H9 (cell line): ENCODE measurements at regions not wholly inside any gene's neighbourhood (a gene's known extent, or its start where the extent isn't known, plus 50 kb on each side); places are given as distances from the start of the nearest gene placed in this dataset.

Source experiments
- DNase-seq: peaks from one replicate; pipeline ENCODE4 v3.0.0-alpha.2; 2017
- H2AFZ ChIP-seq: one replicate; pipeline ENCODE4 v1.6.1; 2013; ENCODE audit warnings: mild to moderate bottlenecking, low read length, control low read depth, moderate library complexity
- H2AK5ac ChIP-seq: 2 replicates; pipeline ENCODE4 v1.6.1; 2013; ENCODE audit warnings: low read length, control low read depth, mixed read lengths; ENCODE audit not compliant: insufficient read length
- H2BK120ac ChIP-seq: one replicate; pipeline ENCODE4 v1.6.1; 2013; ENCODE audit warnings: low read depth, mild to moderate bottlenecking, low read length, control low read depth, inconsistent platforms; ENCODE audit not compliant: poor library complexity, severe bottlenecking
- H2BK12ac ChIP-seq: 2 replicates; pipeline ENCODE4 v1.6.1; 2013; ENCODE audit warnings: low read length, control low read depth, mixed read lengths, low read depth; ENCODE audit not compliant: insufficient read length
- H2BK15ac ChIP-seq: 2 replicates; pipeline ENCODE4 v1.6.1; 2013; ENCODE audit warnings: low read depth, low read length, control low read depth
- H2BK20ac ChIP-seq: one replicate; pipeline ENCODE4 v1.6.1; 2013; ENCODE audit warnings: low read depth, mild to moderate bottlenecking, low read length, control low read depth, inconsistent platforms; ENCODE audit not compliant: poor library complexity, severe bottlenecking
- H2BK5ac ChIP-seq: 2 replicates; pipeline ENCODE4 v1.6.1; 2013; ENCODE audit warnings: low read length, control low read depth, mixed read lengths; ENCODE audit not compliant: insufficient read length
- H3K14ac ChIP-seq: 2 replicates; pipeline ENCODE4 v1.6.1; 2013; ENCODE audit warnings: low read length, control low read depth; ENCODE audit not compliant: insufficient read depth
- H3K18ac ChIP-seq: 2 replicates; pipeline ENCODE4 v1.6.1; 2013; ENCODE audit warnings: low read depth, mild to moderate bottlenecking, mixed read lengths, low read length, control low read depth; ENCODE audit not compliant: insufficient read length
- H3K23ac ChIP-seq: 2 replicates; pipeline ENCODE4 v1.6.1; 2013; ENCODE audit warnings: low read length, control low read depth, mixed read lengths, low read depth; ENCODE audit not compliant: insufficient read length
- H3K23me2 ChIP-seq: 2 replicates; pipeline ENCODE4 v1.6.1; 2013; ENCODE audit warnings: low read depth, mild to moderate bottlenecking, mixed read lengths, low read length, control low read depth; ENCODE audit not compliant: insufficient read length, poor library complexity, severe bottlenecking
- H3K27ac ChIP-seq: 2 replicates; pipeline ENCODE4 v1.5.1; 2013; ENCODE audit warnings: low read length, control low read depth, mixed read lengths, low read depth; ENCODE audit not compliant: insufficient read length
- H3K27me3 ChIP-seq: 2 replicates; pipeline ENCODE4 v1.6.1; 2013; ENCODE audit warnings: low read length, control low read depth, inconsistent platforms; ENCODE audit not compliant: insufficient read depth
- H3K4ac ChIP-seq: 2 replicates; pipeline ENCODE4 v1.6.1; 2013; ENCODE audit warnings: low read depth, mild to moderate bottlenecking, control low read depth, inconsistent platforms, low read length, moderate library complexity
- H3K4me1 ChIP-seq: 2 replicates; pipeline ENCODE4 v1.6.1; 2013; ENCODE audit warnings: low read length, control low read depth, inconsistent platforms; ENCODE audit not compliant: insufficient read depth
- H3K4me2 ChIP-seq: 2 replicates; pipeline ENCODE4 v1.6.1; 2013; ENCODE audit warnings: low read length, control low read depth, mixed read lengths; ENCODE audit not compliant: insufficient read length, insufficient read depth
- H3K56ac ChIP-seq: 2 replicates; pipeline ENCODE4 v1.6.1; 2013; ENCODE audit warnings: low read depth, mild to moderate bottlenecking, mixed read lengths, low read length, control low read depth; ENCODE audit not compliant: insufficient read length
- H3K79me1 ChIP-seq: 2 replicates; pipeline ENCODE4 v1.6.1; 2013; ENCODE audit warnings: low read depth, mild to moderate bottlenecking, moderate library complexity, low read length, control low read depth, inconsistent platforms; ENCODE audit not compliant: insufficient read depth, poor library complexity, severe bottlenecking
- H3K79me2 ChIP-seq: 2 replicates; pipeline ENCODE4 v1.6.1; 2013; ENCODE audit warnings: low read length, control low read depth, inconsistent platforms; ENCODE audit not compliant: insufficient read depth
- H3K9ac ChIP-seq: 2 replicates; pipeline ENCODE4 v1.6.1; 2013; ENCODE audit warnings: low read length, control low read depth, mixed read lengths; ENCODE audit not compliant: insufficient read length; ENCODE audit errors: extremely low read depth
- H3K9me3 ChIP-seq: one replicate; pipeline ENCODE4 v1.6.1; 2013; ENCODE audit warnings: low read depth, low read length, inconsistent platforms; ENCODE audit not compliant: control insufficient read depth
- H3T11ph ChIP-seq: one replicate; pipeline ENCODE4 v1.6.1; 2013; ENCODE audit warnings: mild to moderate bottlenecking, low read length, control low read depth, inconsistent platforms
- H4K20me1 ChIP-seq: one replicate; pipeline ENCODE4 v1.6.1; 2013; ENCODE audit not compliant: control insufficient read depth, insufficient read length, insufficient read depth
- H4K5ac ChIP-seq: 2 replicates; pipeline ENCODE4 v1.6.1; 2013; ENCODE audit warnings: low read depth, mild to moderate bottlenecking, mixed read lengths, low read length, control low read depth; ENCODE audit not compliant: insufficient read length
- H4K8ac ChIP-seq: replicated peaks from 2 replicates; pipeline ENCODE4 v1.6.1; 2013; ENCODE audit warnings: low read length, control low read depth, mixed read lengths, low read depth; ENCODE audit not compliant: insufficient read length
- H4K91ac ChIP-seq: 2 replicates; pipeline ENCODE4 v1.6.1; 2013; ENCODE audit warnings: low read depth, mild to moderate bottlenecking, moderate library complexity, mixed read lengths, low read length, control low read depth; ENCODE audit not compliant: insufficient read length
- H3K27ac Mint-ChIP-seq, 3 experiments: 2 replicates in 2 of 3; 3 replicates in 1 of 3; pipeline ENCODE4 v1.8.0; 2020 to 2021; ENCODE audit warnings: mixed read lengths in 3 of 3, mild to moderate bottlenecking in 1 of 3, moderate library complexity in 1 of 3
- H3K27me3 Mint-ChIP-seq: 2 replicates; pipeline ENCODE4 v1.8.0; 2021; ENCODE audit warnings: low read depth, mild to moderate bottlenecking, moderate library complexity, mixed read lengths
- H3K36me3 Mint-ChIP-seq, 3 experiments: 2 replicates in 2 of 3; 3 replicates in 1 of 3; pipeline ENCODE4 v1.8.0; 2020 to 2021; ENCODE audit warnings: low read depth in 3 of 3, mixed read lengths in 3 of 3; ENCODE audit not compliant: insufficient read depth in 1 of 3
- H3K4me1 Mint-ChIP-seq, 2 experiments: 2 replicates each; pipeline ENCODE4 v1.8.0; 2020; ENCODE audit warnings: mixed read lengths in 2 of 2
- H3K4me3 Mint-ChIP-seq, 2 experiments: 2 replicates in 1 of 2; 3 replicates in 1 of 2; pipeline ENCODE4 v1.8.0; 2020 to 2021; ENCODE audit warnings: mild to moderate bottlenecking in 2 of 2, mixed read lengths in 2 of 2, moderate library complexity in 1 of 2
- H3K9me3 Mint-ChIP-seq, 2 experiments: 2 replicates in 1 of 2; 3 replicates in 1 of 2; pipeline ENCODE4 v1.8.0; 2020; ENCODE audit warnings: mild to moderate bottlenecking in 2 of 2, mixed read lengths in 2 of 2, moderate library complexity in 1 of 2
- CTCF ChIP-seq: fragments of 200-600 bp; sonication (generic); conservative IDR thresholded peaks from 3 replicates; pipeline ENCODE4 v1.8.0; 2021; ENCODE audit warnings: antibody characterized with exemption, mild to moderate bottlenecking
- WGBS: extraction: QIAGEN DNeasy Blood & Tissue Kit; methylation state at CpG from one replicate; pipeline ENCODE4 v1.1.7; 2013; ENCODE audit warnings: missing lambda C conversion rate, low lambda C conversion rate, mixed read lengths; ENCODE audit not compliant: insufficient read length; ENCODE audit errors: extremely low coverage; 5-methylcytosine and 5-hydroxymethylcytosine counted together

- no CpG with 5 or more reads among the region's 9 CpGs for WGBS
- no peak overlapping the region for H3K56ac ChIP-seq
- H3K23ac ChIP-seq: no peak overlapping the region
- H3K18ac ChIP-seq: no peak overlapping the region
- H4K20me1 ChIP-seq: no peaks in the 10 kb centered on the region
- no peak overlapping the region for H3K27ac ChIP-seq
- Mint-ChIP-seq H3K27ac (no peak overlapping the region), H3K36me3 (peaks cover 0 to 6% (median 2%) of the 10 kb centered on the region in 3 experiments; a peak in 3 of 7 replicates), H3K27me3 (peaks cover 2% of the 10 kb centered on the region), H3K9me3 (peaks cover 8 to 9% of the 10 kb centered on the region in 2 experiments; a peak in 4 of 5 replicates), H3K4me1 (peaks cover 11 to 12% of the 10 kb centered on the region in 2 experiments), H3K4me3 (no peak overlapping the region)
- H4K5ac ChIP-seq: no peak overlapping the region
- H2AFZ ChIP-seq: no peak overlapping the region
- no peak for TF ChIP-seq CTCF
- no peak overlapping the region for H2BK20ac ChIP-seq
- H2BK120ac ChIP-seq: no peak overlapping the region
- no peaks in the 10 kb centered on the region for H3K79me1 ChIP-seq
- no peak overlapping the region for H2BK12ac ChIP-seq
- no peak for DNase-seq
- no peak overlapping the region for H4K8ac ChIP-seq
- H3K4me2 ChIP-seq: no peak overlapping the region
- no peak overlapping the region for H3K14ac ChIP-seq
- H3K4ac ChIP-seq: no peak overlapping the region
- no peak overlapping the region for H2BK15ac ChIP-seq
- no peaks in the 10 kb centered on the region for H3K27me3 ChIP-seq
- no peak overlapping the region for H2BK5ac ChIP-seq
- no peak overlapping the region for H3T11ph ChIP-seq
- no peak overlapping the region for H3K9ac ChIP-seq
- no peak overlapping the region for H2AK5ac ChIP-seq
- H3K9me3 ChIP-seq: no peaks in the 10 kb centered on the region
- no peak overlapping the region for H4K91ac ChIP-seq
- no peaks in the 10 kb centered on the region for H3K23me2 ChIP-seq
- no peaks in the 10 kb centered on the region for H3K79me2 ChIP-seq
- H3K4me1 ChIP-seq: no peaks in the 10 kb centered on the region; the same call in 1 of the 2 replicates
Observed at GRCh38 chr3:135740211-135740610, 225.3 kb upstream of the PPP2R3A start.
